PC-3 (cell line): ENCODE measurements at regions not wholly inside any gene's neighbourhood (a gene's known extent, or its start where the extent isn't known, plus 50 kb on each side); places are given as distances from the start of the nearest gene placed in this dataset.

Experiments used
- ATAC-seq: fragments of 200-7000 bp; cut with Tn5 transposase; 2 replicates; pipeline ENCODE4 v1.9.1; 2020; ENCODE audit warnings: mild to moderate bottlenecking, moderate library complexity
- BruUV-seq: library from RNA; stranded (reverse); fragments of 400-500 nt; replicated peaks from 2 replicates; lab custom pipeline; 2021; lab: Mats Ljungman, UMichigan
- CTCF ChIA-PET: fragments of 300-600 bp; sonication (Branson Sonifier 250); formaldehyde crosslinking; loops from one replicate; lab custom pipeline; 2022; ENCODE audit warnings: antibody characterized with exemption; lab: Charles Lee
- POLR2A ChIA-PET: fragments of 300-600 bp; sonication (Branson Sonifier 250); formaldehyde crosslinking; loops from one replicate; lab custom pipeline; 2022; ENCODE audit warnings: antibody characterized with exemption; ENCODE audit not compliant: unreplicated experiment; lab: Charles Lee
- DNase-seq: peaks from one replicate; pipeline ENCODE4 v3.0.0-alpha.2; 2015
- H2AFZ ChIP-seq: fragments of 300-600 bp; sonication (generic); 2 replicates; pipeline ENCODE4 v1.6.0; 2016; ENCODE audit warnings: antibody characterized with exemption, low read length
- H3F3A ChIP-seq: fragments of 300-600 bp; sonication (generic); one replicate; pipeline ENCODE4 v1.6.0; 2017; ENCODE audit warnings: antibody characterized with exemption, low read length, control low read depth, mild to moderate bottlenecking; ENCODE audit not compliant: unreplicated experiment
- H3K27ac ChIP-seq: fragments of 300-600 bp; sonication (generic); 2 replicates; pipeline ENCODE4 v1.5.1; 2016; ENCODE audit warnings: mild to moderate bottlenecking, low read length
- H3K27me3 ChIP-seq: fragments of 300-600 bp; sonication (generic); 2 replicates; pipeline ENCODE4 v1.6.1; 2016; ENCODE audit warnings: low read length, mixed read lengths
- H3K36me3 ChIP-seq: fragments of 300-600 bp; sonication (generic); 2 replicates; pipeline ENCODE4 v1.6.1; 2016; ENCODE audit warnings: low read depth, mixed run types, low read length, mixed read lengths
- H3K4me1 ChIP-seq: fragments of 300-600 bp; sonication (generic); 2 replicates; pipeline ENCODE4 v1.5.1; 2016; ENCODE audit warnings: low read length; ENCODE audit not compliant: insufficient read depth
- H3K4me2 ChIP-seq: fragments of 300-600 bp; sonication (generic); 2 replicates; pipeline ENCODE4 v1.6.0; 2016; ENCODE audit warnings: low read length
- H3K4me3 ChIP-seq: fragments of 300-600 bp; sonication (generic); 2 replicates; pipeline ENCODE4 v1.5.1; 2016; ENCODE audit warnings: mild to moderate bottlenecking, low read length, mixed read lengths
- H3K79me2 ChIP-seq: fragments of 300-600 bp; sonication (generic); 2 replicates; pipeline ENCODE4 v1.6.1; 2017; ENCODE audit warnings: low read length, mixed read lengths
- H3K9ac ChIP-seq: fragments of 300-600 bp; sonication (generic); 2 replicates; pipeline ENCODE4 v1.6.0; 2016; ENCODE audit warnings: mild to moderate bottlenecking, low read length
- H3K9me2 ChIP-seq: fragments of 300-600 bp; sonication (generic); replicated peaks from 2 replicates; pipeline ENCODE4 v1.6.1; 2016; ENCODE audit warnings: mixed run types, low read length, mixed read lengths
- H3K9me3 ChIP-seq: fragments of 300-600 bp; sonication (generic); 2 replicates; pipeline ENCODE4 v1.6.1; 2016; ENCODE audit warnings: low read length, mixed read lengths
- H4K20me1 ChIP-seq: fragments of 300-600 bp; sonication (generic); 2 replicates; pipeline ENCODE4 v1.6.1; 2016; ENCODE audit warnings: low read length, mixed read lengths
- CTCF ChIP-seq: fragments of 300-600 bp; sonication (generic); conservative IDR thresholded peaks from 2 replicates; pipeline ENCODE4 v1.5.1; 2017; ENCODE audit warnings: antibody characterized with exemption, low read depth, mild to moderate bottlenecking, low read length
- EZH2 ChIP-seq: fragments of 300-600 bp; sonication (generic); IDR thresholded peaks from one replicate; pipeline ENCODE4 v1.6.1; 2017; ENCODE audit warnings: antibody characterized with exemption, mild to moderate bottlenecking, low read length; ENCODE audit not compliant: unreplicated experiment
- EZH2phosphoT487 ChIP-seq: fragments of 300-600 bp; sonication (generic); IDR thresholded peaks from 2 replicates; pipeline ENCODE4 v1.6.1; 2018; ENCODE audit warnings: mild to moderate bottlenecking, antibody characterized with exemption, low read length, borderline replicate concordance
- intact Hi-C: fragments of 100-400 bp; cut with micrococcal nuclease; formaldehyde crosslinking; loops from 2 replicates; pipeline ENCODE4 v1.9.0; 2023

GRCh38 chr15:93940226-93940625 is 291.1 kb upstream of the MCTP2 start:
- no peak overlapping the region for H3K4me3 ChIP-seq
- H2AFZ ChIP-seq, result no peak overlapping the region
- no TSS peak for BruUV-seq
- H3K9me3 ChIP-seq, result no peaks in the 10 kb centered on the region
- ATAC-seq (no peak), DNase-seq (no peak)
- H3K4me1 ChIP-seq, result no peaks in the 10 kb centered on the region
- H3K27ac ChIP-seq, result no peak overlapping the region
- no peak overlapping the region for H3K9ac ChIP-seq
- H3K27me3 ChIP-seq, result peaks cover 18% of the 10 kb centered on the region
- H3K36me3 ChIP-seq, result no peaks in the 10 kb centered on the region
- H4K20me1 ChIP-seq, result no peaks in the 10 kb centered on the region
- H3K79me2 ChIP-seq, result no peaks in the 10 kb centered on the region
- intact Hi-C loops, result no loop called here
- CTCF ChIA-PET, result no interaction called here
- H3K4me2 ChIP-seq, result no peak overlapping the region
- no peaks in the 10 kb centered on the region for H3K9me2 ChIP-seq
- POLR2A ChIA-PET, result no interaction called here
- H3F3A ChIP-seq, result no peaks in the 10 kb centered on the region
- no peak for TF ChIP-seq EZH2phosphoT487
- no peak for TF ChIP-seq EZH2
- no peak for TF ChIP-seq CTCF

GRCh38 chr15:93932164-93932776 is 299.1 kb upstream of the MCTP2 start:
- Histone ChIP-seq H3K9me3 (no peaks in the 10 kb centered on the region), H3K4me1 (no peaks in the 10 kb centered on the region), H3K79me2 (no peaks in the 10 kb centered on the region), H3K9me2 (no peaks in the 10 kb centered on the region), H3K27me3 (peaks cover 26% of the 10 kb centered on the region), H2AFZ (no peak overlapping the region), H3K36me3 (no peaks in the 10 kb centered on the region), H3K27ac (no peak overlapping the region), H4K20me1 (no peaks in the 10 kb centered on the region), H3K4me2 (no peak overlapping the region), H3K9ac (no peak overlapping the region), H3F3A (no peaks in the 10 kb centered on the region), H3K4me3 (no peak overlapping the region)
- no TSS peak for BruUV-seq
- ChIA-PET POLR2A (no interaction called here), CTCF (no interaction called here)
- TF ChIP-seq CTCF (no peak), EZH2phosphoT487 (no peak), EZH2 (no peak)
- ATAC-seq (no peak), DNase-seq (no peak)
- intact Hi-C loops, result no loop called here

- Histone ChIP-seq H3K4me3 (no peak overlapping the region), H3K4me1 (no peaks in the 10 kb centered on the region), H3F3A (no peaks in the 10 kb centered on the region), H4K20me1 (no peaks in the 10 kb centered on the region), H3K9me3 (no peaks in the 10 kb centered on the region), H3K9ac (no peak overlapping the region), H3K27me3 (peaks cover 10% of the 10 kb centered on the region), H3K36me3 (no peaks in the 10 kb centered on the region), H3K27ac (no peak overlapping the region), H2AFZ (no peak overlapping the region), H3K4me2 (no peak overlapping the region), H3K79me2 (no peaks in the 10 kb centered on the region), H3K9me2 (no peaks in the 10 kb centered on the region)
- intact Hi-C loops, result no loop called here
- DNase-seq (no peak), ATAC-seq (no peak)
- no peak for TF ChIP-seq CTCF
- TF ChIP-seq EZH2, result no peak
- TF ChIP-seq EZH2phosphoT487, result no peak
- BruUV-seq, result no TSS peak
- POLR2A ChIA-PET, result no interaction called here
- CTCF ChIA-PET, result no interaction called here
Measured at GRCh38 chr15:93929375-93930094, 301.8 kb upstream of the MCTP2 start.
